Heart left ventricle (tissue), 16 donors: ENCODE measurements at regions not wholly inside any gene's neighbourhood (a gene's known extent, or its start where the extent isn't known, plus 50 kb on each side); places are given as distances from the start of the nearest gene placed in this dataset.
A peak's percentile ranks its signal among the peaks of the same experiment; 100 is the strongest.

Experiments used
- ATAC-seq, 4 donors: fragments of 200-7000 bp; cut with Tn5 transposase; one replicate each; pipeline ENCODE4 v1.9.1; 2020 to 2022; ENCODE audit warnings: moderate library complexity in 4 of 4, mild to moderate bottlenecking in 3 of 4, moderate number of reproducible peaks in 1 of 4
- DNase-seq, 5 donors: peaks; one replicate each; pipeline ENCODE4 v3.0.0-alpha.2; 2020
- H3K27ac ChIP-seq, 12 donors: fragments of 200-600 bp; sonication (generic) in 4 of 12; one replicate each; pipeline versions ENCODE4 v1.5.0 to v1.8.0; 2016 to 2022; ENCODE audit warnings: mild to moderate bottlenecking in 2 of 12
- H3K27me3 ChIP-seq, 9 donors: fragments of 200-600 bp; sonication (generic) in 2 of 9; one replicate each; pipeline versions ENCODE4 v1.5.1 to v1.8.0; 2016 to 2022; ENCODE audit warnings: mild to moderate bottlenecking in 3 of 9
- H3K36me3 ChIP-seq, 9 donors: fragments of 200-600 bp; sonication (generic) in 2 of 9; one replicate each; pipeline versions ENCODE4 v1.5.0 to v1.8.0; 2018 to 2022; ENCODE audit warnings: mild to moderate bottlenecking in 2 of 9
- H3K4me1 ChIP-seq, 12 donors: fragments of 200-600 bp; sonication (generic) in 4 of 12; one replicate each; pipeline versions ENCODE4 v1.5.0 to v1.8.0; 2016 to 2022; ENCODE audit warnings: mild to moderate bottlenecking in 3 of 12
- H3K4me3 ChIP-seq, 12 donors: fragments of 200-600 bp; sonication (generic) in 4 of 12; one replicate each; pipeline versions ENCODE4 v1.5.0 to v1.8.0; 2017 to 2022; ENCODE audit warnings: mild to moderate bottlenecking in 9 of 12, moderate library complexity in 4 of 12
- H3K9me3 ChIP-seq, 12 donors: fragments of 200-600 bp; sonication (generic) in 4 of 12; one replicate each; pipeline versions ENCODE4 v1.5.0 to v1.8.0; 2016 to 2022; ENCODE audit warnings: mild to moderate bottlenecking in 1 of 12
- CTCF ChIP-seq, 12 donors: fragments of 200-600 bp; sonication (generic) in 4 of 12; IDR thresholded peaks; one replicate each; pipeline versions ENCODE4 v1.5.0 to v1.8.0; 2018 to 2022; ENCODE audit warnings: antibody characterized with exemption in 12 of 12, mild to moderate bottlenecking in 5 of 12
- POLR2A ChIP-seq, 2 donors: fragments of 450-650 bp; IDR thresholded peaks; one replicate each; pipeline ENCODE4 v1.6.1; 2017; ENCODE audit warnings: antibody characterized with exemption in 2 of 2, mild to moderate bottlenecking in 2 of 2, moderate library complexity in 2 of 2
- WGBS, 4 donors: extraction: QIAGEN DNeasy Blood & Tissue Kit in 2 of 4; methylation state at CpG; one replicate each; pipeline versions ENCODE4 v1.1.5 to v1.1.7; 2013 to 2018; 5-methylcytosine and 5-hydroxymethylcytosine counted together
- intact Hi-C, 10 donors: fragments of 100-400 bp; cut with DNase I; formaldehyde crosslinking; loops; one replicate each; pipeline versions ENCODE4 v1.11.1 to v1.14.2; 2022
- donor health status: ischemic (EF 13 %, LVEDD 7.1; RV severe dilation, severe dysfunction).
- donor health status: healthy with polysubstance abuse.
- donor health status: DM: no; HTN: yes; CAD: no.
- donor health status: DM: no; HTN: no; CAD: no.
- donor health status: ischemic (EF 25% LVEDD 6.9; RV normal size, moderate dysfunction).
- donor health status: ischemic (EF 25% LVEDD 5.7; RV mildly dilated, moderate dysfunction).
- donor health status: healthy.
- donor health status: DM: yes; HTN: yes; CAD: no.
- donor health status: ischemic (EF 35%, LVEDD 5.7; RV mildly dilated, moderate dysfunction).
- donor health status: nonischemic (EF 11% LVEDD 7.7; RV severe dilation, severe dysfunction).
- donor health status: DM: yes; HTN: yes; CAD: no.
- donor health status: PGD.
- donor health status: ischemic (EF 29% LVEDD 5.4; RV normal size, mild dysfunction).
- donor health status: nonischemic (EF 23%, LVEDD 6.1; RV moderate dilation, normal function).

GRCh38 chr2:217047209-217047608 lies 187.3 kb upstream of the TNP1 start:
- peaks cover 0 to 24% (median 0%) of the 10 kb centered on the region in 12 donors for H3K4me1 ChIP-seq
- DNase-seq (no peak), ATAC-seq (no peak)
- intact Hi-C loops, result no loop called here
- H3K4me3 ChIP-seq, result no peak overlapping the region
- 76 to 100% (median 96%) methylated on average over 3 of the region's 3 CpGs for WGBS, 4 donors
- H3K27me3 ChIP-seq, result no peaks in the 10 kb centered on the region
- H3K27ac ChIP-seq, result peak overlapping the region in 1 of 12 donors; percentile 3
- H3K9me3 ChIP-seq, result no peaks in the 10 kb centered on the region
- TF ChIP-seq POLR2A (IDR thresholded peaks at IDR 0.05) (no peak), CTCF (IDR thresholded peaks at IDR 0.05) (no peak)
- no peaks in the 10 kb centered on the region for H3K36me3 ChIP-seq

- H3K4me3 ChIP-seq, result no peak overlapping the region
- no peaks in the 10 kb centered on the region for H3K27me3 ChIP-seq
- H3K27ac ChIP-seq, result peak overlapping the region in 2 of 12 donors; percentile 21 to 66
- DNase-seq, result no peak
- intact Hi-C loops, result no loop called here
- H3K36me3 ChIP-seq, result no peaks in the 10 kb centered on the region
- H3K4me1 ChIP-seq, result peaks cover 0 to 19% (median 0%) of the 10 kb centered on the region in 12 donors
- H3K9me3 ChIP-seq, result no peaks in the 10 kb centered on the region
- peak in 1 of 4 donors; percentile 10 for ATAC-seq
- 79 to 84% (median 82%) methylated on average over 7 of the region's 7 CpGs for WGBS, 4 donors
- no peak for TF ChIP-seq CTCF (IDR thresholded peaks at IDR 0.05)
- no peak for TF ChIP-seq POLR2A (IDR thresholded peaks at IDR 0.05)
These were observed 186.0 kb upstream of the TNP1 start for GRCh38 chr2:217045700-217046475.

GRCh38 chr2:217040099-217040498 lies 180.2 kb upstream of the TNP1 start:
- TF ChIP-seq CTCF (IDR thresholded peaks at IDR 0.05), result no peak
- no peak for TF ChIP-seq POLR2A (IDR thresholded peaks at IDR 0.05)
- ATAC-seq (no peak), DNase-seq (no peak)
- Histone ChIP-seq H3K9me3 (no peaks in the 10 kb centered on the region), H3K27ac (no peak overlapping the region), H3K4me3 (no peak overlapping the region), H3K27me3 (no peaks in the 10 kb centered on the region), H3K36me3 (no peaks in the 10 kb centered on the region), H3K4me1 (peaks cover 0 to 31% (median 12%) of the 10 kb centered on the region in 12 donors)
- intact Hi-C loops, result no loop called here
- WGBS, 4 donors, result 94 to 100% (median 97%) methylated on average over 7 to 8 of the region's 8 CpGs

GRCh38 chr2:217038001-217038400 lies 178.1 kb upstream of the TNP1 start:
- TF ChIP-seq POLR2A (IDR thresholded peaks at IDR 0.05), result no peak
- no peak for TF ChIP-seq CTCF (IDR thresholded peaks at IDR 0.05)
- DNase-seq, result no peak
- Histone ChIP-seq H3K27ac (no peak overlapping the region), H3K4me3 (no peak overlapping the region), H3K9me3 (no peaks in the 10 kb centered on the region), H3K4me1 (peaks cover 0 to 31% (median 14%) of the 10 kb centered on the region in 12 donors), H3K27me3 (no peaks in the 10 kb centered on the region), H3K36me3 (no peaks in the 10 kb centered on the region)
- no peak for ATAC-seq
- intact Hi-C loops, result no loop called here
- WGBS, 4 donors, result 62 to 82% (median 76%) methylated on average over 2 of the region's 2 CpGs
